Endothelial cell of umbilical vein (primary cell): ENCODE measurements at regions not wholly inside any gene's neighbourhood (a gene's known extent, or its start where the extent isn't known, plus 50 kb on each side); places are given as distances from the start of the nearest gene placed in this dataset.
A peak's percentile ranks its signal among the peaks of the same experiment; 100 is the strongest.

Experiments used
- BruUV-seq: library from RNA; stranded (reverse); fragments of 400-500 nt; replicated peaks from 2 replicates; lab custom pipeline; 2021; lab: Mats Ljungman, UMichigan
- CTCF ChIA-PET: fragments of 300-600, 350-600 bp; sonication (Branson Sonifier 250); formaldehyde crosslinking; loops from one replicate; lab custom pipeline; 2021; ENCODE audit warnings: antibody characterized with exemption, inconsistent platforms; lab: Charles Lee
- POLR2A ChIA-PET: fragments of 300-600, 350-600 bp; sonication (Branson Sonifier 250); formaldehyde crosslinking; loops from one replicate; lab custom pipeline; 2021; ENCODE audit warnings: antibody characterized with exemption, inconsistent platforms; lab: Charles Lee
- DNase-seq: peaks from one replicate; pipeline ENCODE4 v3.0.0-alpha.2; 2011; ENCODE audit warnings: low read depth, low spot score
- FAIRE-seq: peaks from 2 replicates; lab custom pipeline; 2011; peaks lifted over from hg19 to GRCh38; lab: Jason Lieb, UNC
- H2AFZ ChIP-seq: 2 replicates; pipeline ENCODE4 v1.6.0; 2012; ENCODE audit warnings: low read depth, low read length, control low read depth, inconsistent platforms
- H3K27ac ChIP-seq: 2 replicates; pipeline ENCODE4 v1.5.1; 2011; ENCODE audit warnings: low read depth, mild to moderate bottlenecking, control low read depth, low read length, moderate library complexity; ENCODE audit not compliant: insufficient read depth
- H3K27me3 ChIP-seq, 2 experiments: 2 replicates each; pipeline versions ENCODE4 v1.6.0 to v1.6.1; 2011; ENCODE audit warnings: low read length in 2 of 2, mixed read lengths in 1 of 2; ENCODE audit not compliant: control insufficient read depth in 2 of 2, insufficient read depth in 2 of 2
- H3K36me3 ChIP-seq, 2 experiments: 2 replicates in 1 of 2; 3 replicates in 1 of 2; pipeline ENCODE4 v1.5.1; 2011; ENCODE audit warnings: low read length in 2 of 2, mild to moderate bottlenecking in 1 of 2, moderate library complexity in 1 of 2; ENCODE audit not compliant: control insufficient read depth in 2 of 2, insufficient read depth in 2 of 2; ENCODE audit errors: extremely low read depth in 1 of 2
- H3K4me1 ChIP-seq: 3 replicates; pipeline ENCODE4 v1.5.1; 2011; ENCODE audit warnings: mild to moderate bottlenecking, low read length; ENCODE audit not compliant: control insufficient read depth, insufficient read depth; ENCODE audit errors: extremely low read depth
- H3K4me2 ChIP-seq: 2 replicates; pipeline ENCODE4 v1.6.1; 2011; ENCODE audit warnings: low read length, control low read depth, mixed read lengths; ENCODE audit not compliant: insufficient read depth
- H3K4me3 ChIP-seq, 3 experiments: fragments of 200-600 bp in 1 of 3; sonication (generic), shearing (Covaris generic) in 1 of 3; replicated peaks in 1 of 3; 2 replicates each; pipeline ENCODE4 v1.5.1; 2011 to 2016; ENCODE audit warnings: control low read depth in 3 of 3, low read length in 3 of 3, mild to moderate bottlenecking in 2 of 3, inconsistent platforms in 1 of 3, low read depth in 1 of 3, moderate library complexity in 1 of 3; ENCODE audit not compliant: insufficient read depth in 1 of 3
- H3K79me2 ChIP-seq: 2 replicates; pipeline ENCODE4 v1.6.0; 2012; ENCODE audit warnings: low read length, inconsistent platforms; ENCODE audit not compliant: control insufficient read depth, insufficient read depth
- H3K9ac ChIP-seq: replicated peaks from 2 replicates; pipeline ENCODE3; 2011; ENCODE audit warnings: low read length, control low read depth; ENCODE audit not compliant: insufficient read depth; ENCODE audit errors: extremely low read depth
- H3K9me1 ChIP-seq: replicated peaks from 3 replicates; pipeline ENCODE4 v1.6.0; 2011; ENCODE audit warnings: mild to moderate bottlenecking, low read length; ENCODE audit not compliant: control insufficient read depth, insufficient read depth; ENCODE audit errors: extremely low read depth
- H3K9me3 ChIP-seq: replicated peaks from 2 replicates; pipeline ENCODE4 v1.5.1; 2012; ENCODE audit warnings: low read length, inconsistent platforms; ENCODE audit not compliant: control insufficient read depth, insufficient read depth
- H4K20me1 ChIP-seq: replicated peaks from 2 replicates; pipeline ENCODE3; 2011; ENCODE audit warnings: mild to moderate bottlenecking, low read length; ENCODE audit not compliant: control insufficient read depth, insufficient read depth; ENCODE audit errors: extremely low read depth
- EZH2 ChIP-seq: IDR thresholded peaks from 2 replicates; pipeline ENCODE4 v1.6.1; 2012; ENCODE audit warnings: borderline replicate concordance, low read depth, mild to moderate bottlenecking, moderate library complexity, low read length, inconsistent platforms; ENCODE audit not compliant: severe bottlenecking
- FOS ChIP-seq: IDR thresholded peaks from 2 replicates; pipeline ENCODE4 v1.6.1; 2011; ENCODE audit warnings: mild to moderate bottlenecking, low read length, moderate library complexity, borderline replicate concordance; ENCODE audit not compliant: insufficient read depth
- GATA2 ChIP-seq: IDR thresholded peaks from 2 replicates; pipeline ENCODE4 v1.7.0; 2011; ENCODE audit warnings: low read depth, mild to moderate bottlenecking, moderate library complexity, mixed read lengths, low read length; ENCODE audit not compliant: insufficient read length, insufficient read depth
- JUN ChIP-seq: IDR thresholded peaks from 2 replicates; pipeline ENCODE4 v1.6.1; 2011; ENCODE audit warnings: borderline replicate concordance, low read depth; ENCODE audit not compliant: insufficient read length, insufficient read depth
- MYC ChIP-seq: IDR thresholded peaks from one replicate; pipeline ENCODE4 v1.6.1; 2011; ENCODE audit warnings: mild to moderate bottlenecking, low read depth, low read length
- POLR2A ChIP-seq: IDR thresholded peaks from 2 replicates; pipeline ENCODE4 v1.6.1; 2012; ENCODE audit warnings: low read depth, mild to moderate bottlenecking, control low read depth, low read length
- POLR2AphosphoS5 ChIP-seq: IDR thresholded peaks from 2 replicates; pipeline ENCODE4 v1.6.1; 2012; ENCODE audit warnings: low read depth, mild to moderate bottlenecking, control low read depth, low read length, moderate library complexity; ENCODE audit not compliant: insufficient read depth
- dilution Hi-C: fragments of 300-500 bp; cut with MboI; formaldehyde crosslinking; loops from one replicate; pipeline ENCODE4 v1.15.0; 2019; ENCODE audit warnings: low sequenced_read_pairs; ENCODE audit not compliant: extremely low pct_ligation_motif_present
- intact Hi-C: fragments of 100-400 bp; cut with micrococcal nuclease; formaldehyde crosslinking; loops from one replicate; pipeline ENCODE4 v1.10.0; 2022

DNA sequence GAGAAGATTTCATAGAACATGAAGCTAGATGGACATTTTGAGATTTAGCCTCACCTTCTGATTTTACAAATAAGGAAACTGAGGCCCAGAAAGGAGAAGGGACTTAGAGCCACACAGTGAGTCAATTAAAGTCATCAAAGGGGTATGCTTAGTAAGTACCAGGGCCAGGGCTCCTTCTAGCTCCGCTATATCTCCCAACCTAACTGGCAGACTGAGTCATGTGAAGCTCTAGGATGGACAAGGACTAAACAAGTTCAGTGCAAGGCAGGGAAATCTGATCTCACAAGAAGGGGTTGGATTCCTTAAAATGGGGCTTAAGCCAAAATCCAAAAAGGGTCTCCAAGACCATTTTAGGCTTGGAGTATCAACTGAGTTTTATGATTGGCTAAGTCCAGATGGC, 215.8 kb downstream of the PHLDA1 start:
- Histone ChIP-seq H3K9ac (peak overlapping the region; percentile 42), H2AFZ (no peak overlapping the region), H3K27me3 (no peaks in the 10 kb centered on the region), H3K9me3 (no peaks in the 10 kb centered on the region), H3K4me3 (no peak overlapping the region), H3K27ac (no peak overlapping the region), H4K20me1 (no peaks in the 10 kb centered on the region), H3K9me1 (no peaks in the 10 kb centered on the region), H3K36me3 (no peaks in the 10 kb centered on the region), H3K4me2 (no peak overlapping the region), H3K4me1 (peaks cover 10% of the 10 kb centered on the region), H3K79me2 (no peaks in the 10 kb centered on the region)
- FAIRE-seq (no peak), DNase-seq (no peak)
- dilution Hi-C loops (no loop called here), intact Hi-C loops (loop anchor here (1.0 to 2.0 kb wide), 5 partner anchors 91 to 288 kb away; no protein-coding TSS in a partner anchor)
- TSS peak; percentile 74 for BruUV-seq
- TF ChIP-seq POLR2A: no peak
- TF ChIP-seq GATA2: no peak
- no peak for TF ChIP-seq POLR2AphosphoS5
- TF ChIP-seq EZH2: no peak
- no peak for TF ChIP-seq MYC
- no peak for TF ChIP-seq JUN
- no peak for TF ChIP-seq FOS
- ChIA-PET CTCF (interaction anchor here (0.9 to 2.1 kb wide), 8 partner anchors 13 to 289 kb away, joined by 3 to 11 read pairs (median 3); partner anchors contain the start of gene PHLDA1), POLR2A (interaction anchor here (1.3 kb wide), 1 partner anchor 216 kb away, joined by 3 read pairs; the partner anchor contains the start of gene PHLDA1)
